Fibroblast of skin of back (primary cell): ENCODE measurements at regions not wholly inside any gene's neighbourhood (a gene's known extent, or its start where the extent isn't known, plus 50 kb on each side); places are given as distances from the start of the nearest gene placed in this dataset.
"Not testable (repeated sequence)": the region's sequence is repeated elsewhere in the genome, so short reads cannot be mapped to it uniquely, and the experiment has no call there.

Experiments
- DNase-seq: peaks from one replicate; pipeline ENCODE4 v3.0.0-alpha.2; 2013

- DNase-seq, result peak; percentile 90
These were observed 121.5 kb downstream of the CCDC34 start for GRCh38 chr11:27241311-27242122.

- DNase-seq, result no peak
These were observed 123.6 kb downstream of the CCDC34 start for GRCh38 chr11:27239305-27239942.

- no peak for DNase-seq
These were observed 124.2 kb downstream of the CCDC34 start for GRCh38 chr11:27238811-27239210.

GRCh38 chr11:27237643-27238042 is 125.4 kb downstream of the CCDC34 start:
- no peak for DNase-seq

GRCh38 chr11:27234961-27235360 is 128.1 kb downstream of the CCDC34 start:
- DNase-seq, result no peak

- peak; percentile 98 for DNase-seq
These were observed 128.9 kb downstream of the CCDC34 start for GRCh38 chr11:27234043-27234668.

- DNase-seq, result no peak
These were observed 129.4 kb downstream of the CCDC34 start for GRCh38 chr11:27233654-27234042.

- DNase-seq, result no peak
These were observed 131.5 kb downstream of the CCDC34 start for GRCh38 chr11:27231530-27231929.

- DNase-seq, result no peak
These were observed 132.8 kb downstream of the CCDC34 start for GRCh38 chr11:27230192-27230572.

- DNase-seq, result peak; percentile 37
These were observed 133.4 kb downstream of the CCDC34 start for GRCh38 chr11:27229511-27230191.

- no peak for DNase-seq
These were observed 134.1 kb downstream of the CCDC34 start for GRCh38 chr11:27228906-27229290.

- DNase-seq, result no peak
These were observed 134.6 kb downstream of the CCDC34 start for GRCh38 chr11:27228232-27228905.

- DNase-seq, result no peak
These were observed 135.3 kb downstream of the CCDC34 start for GRCh38 chr11:27227736-27228135.

GRCh38 chr11:27219487-27220039 is 143.5 kb downstream of the CCDC34 start:
- DNase-seq, result not testable (repeated sequence)

- DNase-seq, result peak; percentile 98
These were observed 144.5 kb downstream of the CCDC34 start for GRCh38 chr11:27218421-27219038.

GRCh38 chr11:27217948-27218420 is 145.0 kb downstream of the CCDC34 start:
- DNase-seq, result peak; percentile 86

GRCh38 chr11:27217496-27217895 is 145.5 kb downstream of the CCDC34 start:
- no peak for DNase-seq

- peak; percentile 46 for DNase-seq
These were observed 146.5 kb downstream of the CCDC34 start for GRCh38 chr11:27216270-27217149.

- no peak for DNase-seq
These were observed 147.3 kb downstream of the CCDC34 start for GRCh38 chr11:27215471-27216269.

- no peak for DNase-seq
These were observed 148.3 kb downstream of the CCDC34 start for GRCh38 chr11:27214713-27215112.
